HEK293T (cell line): ENCODE measurements at regions not wholly inside any gene's neighbourhood (a gene's known extent, or its start where the extent isn't known, plus 50 kb on each side); places are given as distances from the start of the nearest gene placed in this dataset.

ENCODE experiments used
- CTCF ChIA-PET: fragments of 350-600 bp; formaldehyde crosslinking; extraction: SDS; loops from one replicate; lab custom pipeline; 2021; ENCODE audit warnings: antibody characterized with exemption, inconsistent platforms; lab: Yijun Ruan, JAX
- POLR2A ChIA-PET: fragments of 350-600 bp; formaldehyde crosslinking; extraction: SDS; loops from one replicate; lab custom pipeline; 2020; ENCODE audit warnings: antibody characterized with exemption, inconsistent platforms; lab: Yijun Ruan, JAX
- DNase-seq: peaks from one replicate; pipeline ENCODE4 v3.0.0; 2012; ENCODE audit warnings: mixed read lengths; ENCODE audit errors: extremely low spot score
- ARNT ChIP-seq: fragments of 450-650 bp; IDR thresholded peaks from 2 replicates; pipeline ENCODE4 v1.6.1; 2017; ENCODE audit warnings: mild to moderate bottlenecking
- BHLHE40 ChIP-seq: fragments of 450-650 bp; IDR thresholded peaks from 2 replicates; pipeline ENCODE4 v1.6.1; 2016; ENCODE audit warnings: mild to moderate bottlenecking, moderate library complexity, borderline replicate concordance
- CTBP1 ChIP-seq: fragments of 450-650 bp; IDR thresholded peaks from 2 replicates; pipeline ENCODE4 v1.6.1; 2016; ENCODE audit warnings: borderline replicate concordance
- ELF4 ChIP-seq: fragments of 450-650 bp; IDR thresholded peaks from 2 replicates; pipeline ENCODE4 v1.6.1; 2017; ENCODE audit warnings: antibody characterized with exemption
- FOXA1 ChIP-seq: fragments of 450-650 bp; IDR thresholded peaks from 2 replicates; pipeline ENCODE4 v1.6.1; 2016; ENCODE audit warnings: mild to moderate bottlenecking
- FOXK2 ChIP-seq: fragments of 450-650 bp; IDR thresholded peaks from 2 replicates; pipeline ENCODE4 v1.6.1; 2016; ENCODE audit warnings: mild to moderate bottlenecking
- FOXM1 ChIP-seq: fragments of 450-650 bp; IDR thresholded peaks from 2 replicates; pipeline ENCODE4 v1.6.1; 2017; ENCODE audit warnings: mild to moderate bottlenecking, borderline replicate concordance
- HDGF ChIP-seq: fragments of 450-650 bp; IDR thresholded peaks from 2 replicates; pipeline ENCODE4 v1.6.1; 2017; ENCODE audit warnings: antibody characterized with exemption, borderline replicate concordance
- L3MBTL2 ChIP-seq: fragments of 450-650 bp; conservative IDR thresholded peaks from 2 replicates; pipeline ENCODE4 v1.6.1; 2016; ENCODE audit warnings: mild to moderate bottlenecking
- LEF1 ChIP-seq: fragments of 450-650 bp; IDR thresholded peaks from 2 replicates; pipeline ENCODE4 v1.6.1; 2017; ENCODE audit warnings: mild to moderate bottlenecking, borderline replicate concordance
- NFRKB ChIP-seq: fragments of 450-650 bp; IDR thresholded peaks from 2 replicates; pipeline ENCODE4 v1.6.1; 2016; ENCODE audit warnings: mild to moderate bottlenecking, moderate library complexity
- SP1 ChIP-seq: fragments of 450-650 bp; IDR thresholded peaks from 2 replicates; pipeline ENCODE4 v1.6.1; 2017
- SUZ12 ChIP-seq: fragments of 450-650 bp; IDR thresholded peaks from 2 replicates; pipeline ENCODE4 v1.6.1; 2016; ENCODE audit warnings: mild to moderate bottlenecking
- TARDBP ChIP-seq: fragments of 450-650 bp; IDR thresholded peaks from 2 replicates; pipeline ENCODE4 v1.6.1; 2016
- ZNF384 ChIP-seq: fragments of 450-650 bp; IDR thresholded peaks from 2 replicates; pipeline ENCODE4 v1.6.1; 2016
- TF ChIP-seq, protein P1 (sequence below): fragments of 450-650 bp; IDR thresholded peaks from 2 replicates; pipeline ENCODE4 v1.6.1; 2016

DNA sequence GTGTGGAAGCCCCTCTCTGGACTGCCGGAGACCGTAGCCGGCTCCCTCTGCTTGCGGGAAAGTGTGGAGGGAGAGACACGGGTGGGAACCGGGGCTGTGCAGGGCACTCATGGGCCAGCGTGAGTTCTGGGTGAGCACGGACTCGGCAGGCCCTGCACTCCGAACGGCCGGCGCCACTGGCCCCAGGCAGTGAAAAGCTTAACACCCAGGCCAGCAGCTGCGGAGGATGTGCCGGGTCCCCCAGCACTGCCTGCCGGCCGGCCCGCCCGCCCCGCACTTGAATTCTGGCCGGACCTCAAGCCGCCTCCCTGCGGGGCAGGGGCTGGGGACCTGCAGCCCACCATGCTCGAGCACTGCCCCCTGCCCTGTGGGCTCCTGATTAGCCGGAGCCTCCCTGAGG lies 147.0 kb downstream of the FGF9 start:
- CTCF ChIA-PET: no interaction called here

DNA sequence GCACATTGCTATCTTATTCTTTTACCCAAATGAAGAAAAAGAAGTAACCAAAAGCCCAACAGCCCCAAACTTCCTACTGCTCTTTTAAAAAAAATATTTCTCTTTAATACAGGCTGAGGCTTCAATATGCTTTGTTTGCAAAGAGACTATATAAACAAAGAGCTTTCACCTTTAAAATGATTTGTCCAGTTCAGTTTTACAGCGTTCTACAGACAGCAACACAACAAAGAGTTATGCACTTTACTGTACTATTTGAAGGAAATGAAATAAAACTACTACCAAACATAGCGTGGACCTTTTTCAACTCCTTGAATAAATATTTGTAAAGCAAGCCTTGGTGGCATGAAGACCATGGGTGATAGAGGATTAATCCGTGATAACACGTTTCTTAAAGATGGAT lies 151.2 kb downstream of the FGF9 start:
- CTCF ChIA-PET: no interaction called here
- no peak for TF ChIP-seq SP1
- no peak for TF ChIP-seq LEF1
- no peak for TF ChIP-seq NFRKB
- no peak for TF ChIP-seq BHLHE40
- no peak for TF ChIP-seq L3MBTL2
- TF ChIP-seq ELF4: no peak
- TF ChIP-seq, protein P1, sequence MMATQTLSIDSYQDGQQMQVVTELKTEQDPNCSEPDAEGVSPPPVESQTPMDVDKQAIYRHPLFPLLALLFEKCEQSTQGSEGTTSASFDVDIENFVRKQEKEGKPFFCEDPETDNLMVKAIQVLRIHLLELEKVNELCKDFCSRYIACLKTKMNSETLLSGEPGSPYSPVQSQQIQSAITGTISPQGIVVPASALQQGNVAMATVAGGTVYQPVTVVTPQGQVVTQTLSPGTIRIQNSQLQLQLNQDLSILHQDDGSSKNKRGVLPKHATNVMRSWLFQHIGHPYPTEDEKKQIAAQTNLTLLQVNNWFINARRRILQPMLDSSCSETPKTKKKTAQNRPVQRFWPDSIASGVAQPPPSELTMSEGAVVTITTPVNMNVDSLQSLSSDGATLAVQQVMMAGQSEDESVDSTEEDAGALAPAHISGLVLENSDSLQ: no peak
- no peak for TF ChIP-seq FOXK2
- TF ChIP-seq ZNF384: no peak
- TF ChIP-seq ARNT: no peak
- POLR2A ChIA-PET: no interaction called here
- no peak for DNase-seq

More for the DNA sequence above, 147.0 kb downstream of the FGF9 start:
- no peak for DNase-seq
- POLR2A ChIA-PET: no interaction called here
- TF ChIP-seq HDGF (no peak), ARNT (no peak), NFRKB (no peak), SUZ12 (no peak), FOXA1 (no peak), L3MBTL2 (no peak), FOXM1 (no peak), LEF1 (no peak), SP1 (no peak), BHLHE40 (no peak), FOXK2 (no peak), TARDBP (no peak), CTBP1 (no peak), ELF4 (no peak)
- TF ChIP-seq, protein P1: no peak

DNA sequence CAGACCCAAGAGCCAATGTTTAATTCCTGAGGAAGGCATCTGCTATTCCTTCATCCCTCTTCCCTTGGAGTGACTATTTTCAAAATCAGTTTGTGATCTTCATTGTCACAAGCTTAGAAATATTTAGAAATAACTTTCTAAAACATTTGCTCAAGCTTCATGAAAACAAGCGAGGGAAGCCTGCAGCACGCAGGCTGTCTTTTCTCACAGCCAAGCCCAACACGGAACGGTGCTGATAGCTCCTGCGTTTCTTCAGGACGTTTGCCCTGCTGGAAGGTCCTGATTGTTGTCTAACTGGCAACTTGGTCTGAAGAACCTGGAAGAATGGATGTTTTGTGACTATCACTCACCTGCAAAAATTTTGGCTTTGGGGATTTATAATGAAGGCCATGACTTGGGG lies 152.5 kb downstream of the FGF9 start:
- TF ChIP-seq, protein P1: no peak
- no peak for TF ChIP-seq HDGF
- no peak for TF ChIP-seq ZNF384
- no peak for TF ChIP-seq BHLHE40
- TF ChIP-seq ARNT: no peak
- TF ChIP-seq NFRKB: no peak
- no peak for TF ChIP-seq FOXA1
- no peak for TF ChIP-seq FOXK2
- TF ChIP-seq L3MBTL2: no peak
- POLR2A ChIA-PET: no interaction called here
- CTCF ChIA-PET: no interaction called here
- no peak for DNase-seq

DNA sequence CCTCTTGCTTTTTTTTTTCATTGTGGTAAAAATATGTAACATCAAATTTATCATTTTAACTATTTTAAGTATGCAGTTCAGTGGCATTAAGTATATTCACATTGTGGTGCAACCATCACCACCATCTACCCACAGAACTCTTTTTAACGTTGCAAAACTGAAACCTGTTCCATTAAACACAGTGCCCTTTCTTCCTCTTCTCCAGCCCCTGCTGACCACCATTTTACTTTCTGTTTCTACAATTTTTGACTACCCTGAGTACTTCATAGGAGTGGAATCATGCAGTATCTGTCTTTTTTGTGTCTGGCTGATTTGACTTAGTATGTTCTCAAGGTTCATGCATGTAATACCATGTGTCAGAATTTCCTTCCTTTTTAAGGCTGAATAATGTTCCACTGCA lies 153.1 kb downstream of the FGF9 start:
- DNase-seq: no peak
- ChIA-PET CTCF (no interaction called here), POLR2A (no interaction called here)
- TF ChIP-seq SUZ12 (no peak), FOXA1 (no peak), NFRKB (no peak), TARDBP (no peak), CTBP1 (no peak), SP1 (no peak), FOXM1 (no peak), FOXK2 (no peak), ZNF384 (no peak), BHLHE40 (no peak), ELF4 (no peak), L3MBTL2 (no peak), ARNT (no peak), LEF1 (no peak), HDGF (no peak)
- TF ChIP-seq, protein P1: no peak

DNA sequence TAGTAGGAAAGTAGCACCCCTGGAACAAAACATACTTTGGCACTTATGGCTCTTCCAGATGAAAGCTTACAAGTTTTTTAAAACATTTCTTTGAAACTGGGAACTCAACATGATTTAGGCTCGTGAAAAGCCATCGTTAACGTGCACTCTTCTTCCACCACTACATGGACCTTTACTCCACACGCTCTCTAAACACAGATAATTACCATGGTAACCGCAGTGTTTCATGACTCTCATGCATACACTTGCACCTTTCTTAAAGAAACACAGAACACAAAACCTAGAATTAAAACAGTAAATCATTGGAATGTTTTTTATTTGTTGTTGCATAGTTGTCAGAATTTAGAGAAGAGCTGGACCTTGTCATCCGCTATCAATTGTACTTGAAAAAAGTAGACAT lies 154.3 kb downstream of the FGF9 start:
- no peak for TF ChIP-seq ARNT
- ChIA-PET POLR2A (no interaction called here), CTCF (interaction anchor here (0.5 kb wide), 1 partner anchor 42 kb away, joined by 3 read pairs; no protein-coding TSS in a partner anchor)
- peak; percentile 30 for DNase-seq

DNA sequence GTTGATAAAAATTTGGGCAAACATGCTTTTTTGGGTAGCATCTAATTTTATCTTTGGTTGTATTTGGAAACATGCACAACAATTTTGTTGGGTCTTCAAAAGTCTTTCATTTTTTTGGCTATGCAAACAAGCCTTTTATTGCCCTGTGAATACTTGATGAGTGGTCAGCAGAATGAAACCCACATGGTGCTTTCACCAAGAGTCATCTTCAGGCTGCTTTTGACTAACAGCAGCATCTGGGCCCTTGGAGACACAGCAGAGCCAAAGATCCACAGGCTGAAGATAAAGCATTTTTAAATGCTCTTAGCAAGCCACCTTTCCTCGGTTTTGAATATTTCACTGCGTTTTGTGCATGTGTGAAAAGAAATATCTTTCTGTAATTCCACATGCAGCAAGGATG lies 154.9 kb downstream of the FGF9 start:
- ChIA-PET CTCF (no interaction called here), POLR2A (no interaction called here)
- TF ChIP-seq ZNF384 (no peak), FOXK2 (no peak), ELF4 (no peak), SP1 (no peak), LEF1 (no peak), TARDBP (no peak), ARNT (no peak)
- TF ChIP-seq, protein P1: no peak
- no peak for DNase-seq
